ENCODE measurements at regions not wholly inside any gene's neighbourhood (a gene's known extent, or its start where the extent isn't known, plus 50 kb on each side); places are given as distances from the start of the nearest gene placed in this dataset.
"Not testable (repeated sequence)": the region's sequence is repeated elsewhere in the genome, so short reads cannot be mapped to it uniquely, and the experiment has no call there.

- DNase-seq, result no peak
These were observed 273.6 kb downstream of the CYRIA start for GRCh38 chr2:16391986-16392385.

GRCh38 chr2:16390561-16390960 lies 275.1 kb downstream of the CYRIA start:
- no peak for DNase-seq

- no peak for DNase-seq
These were observed 276.0 kb downstream of the CYRIA start for GRCh38 chr2:16389611-16390010.

- not testable (repeated sequence) for DNase-seq
These were observed 277.3 kb downstream of the CYRIA start for GRCh38 chr2:16388199-16388830.

- no peak for DNase-seq
These were observed 278.1 kb downstream of the CYRIA start for GRCh38 chr2:16387461-16387984.

GRCh38 chr2:16386431-16386830 lies 279.2 kb downstream of the CYRIA start:
- no peak for DNase-seq

- no peak for DNase-seq
These were observed 279.6 kb downstream of the CYRIA start for GRCh38 chr2:16386031-16386430.

GRCh38 chr2:16385341-16385740 lies 280.3 kb downstream of the CYRIA start:
- no peak for DNase-seq

GRCh38 chr2:16383411-16383810 lies 282.2 kb downstream of the CYRIA start:
- no peak for DNase-seq

GRCh38 chr2:16382451-16382850 lies 283.2 kb downstream of the CYRIA start:
- DNase-seq, result no peak

GRCh38 chr2:16381511-16381910 lies 284.1 kb downstream of the CYRIA start:
- no peak for DNase-seq

GRCh38 chr2:16379901-16380300 lies 285.7 kb downstream of the CYRIA start:
- not testable (repeated sequence) for DNase-seq

GRCh38 chr2:16379061-16379460 lies 286.6 kb downstream of the CYRIA start:
- not testable (repeated sequence) for DNase-seq

- no peak for DNase-seq
These were observed 287.6 kb downstream of the CYRIA start for GRCh38 chr2:16378031-16378430.

GRCh38 chr2:16375981-16376380 lies 289.7 kb downstream of the CYRIA start:
- DNase-seq, result no peak

GRCh38 chr2:16375351-16375750 lies 290.3 kb downstream of the CYRIA start:
- no peak for DNase-seq

GRCh38 chr2:16374671-16375070 lies 291.0 kb downstream of the CYRIA start:
- DNase-seq, result no peak

- DNase-seq, result no peak
These were observed 292.3 kb downstream of the CYRIA start for GRCh38 chr2:16373341-16373740.

GRCh38 chr2:16371751-16372150 lies 293.9 kb downstream of the CYRIA start:
- no peak for DNase-seq

GRCh38 chr2:16368951-16369350 lies 296.7 kb downstream of the CYRIA start:
- DNase-seq, result no peak

GRCh38 chr2:16368328-16368727 lies 297.3 kb downstream of the CYRIA start:
- no peak for DNase-seq

GRCh38 chr2:16365366-16365765 lies 300.3 kb downstream of the CYRIA start:
- DNase-seq, result no peak

- DNase-seq, result no peak
These were observed 302.1 kb downstream of the CYRIA start for GRCh38 chr2:16363581-16363980.

- DNase-seq, result no peak
These were observed 303.0 kb downstream of the CYRIA start for GRCh38 chr2:16362611-16363010.
